ENCODE measurements at regions not wholly inside any gene's neighbourhood (a gene's known extent, or its start where the extent isn't known, plus 50 kb on each side); places are given as distances from the start of the nearest gene placed in this dataset.

DNA sequence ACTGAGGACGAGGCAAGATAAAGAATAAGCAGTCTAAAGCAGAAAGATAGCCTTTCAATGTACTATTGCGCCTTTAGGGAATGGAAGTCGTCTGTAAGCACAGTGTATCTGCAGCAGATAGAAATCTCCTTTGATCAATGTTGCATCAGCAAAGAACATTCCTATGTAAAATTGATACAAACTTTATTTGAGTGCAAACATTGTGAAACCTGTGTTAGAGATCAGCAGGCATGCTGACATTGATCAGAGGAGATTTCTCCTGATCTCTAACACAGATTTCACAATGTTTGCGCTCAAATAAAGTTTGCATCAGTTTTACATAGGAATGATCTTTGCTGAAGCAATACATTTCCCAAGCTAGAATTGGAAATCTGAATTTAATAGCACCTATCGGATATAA is 1446.8 kb downstream of the MRPL39 start:
- Histone ChIP-seq H3K23ac (ENCODE audit: low read length in 2 of 2) (no peak overlapping the region), H3K27me3 (ENCODE audit: control insufficient read depth in 1 of 2, insufficient read depth in 1 of 2, low read length in 2 of 2) (no peaks in the 10 kb centered on the region), H3K4ac (ENCODE audit: low read depth in 1 of 2, low read length in 2 of 2) (no peak overlapping the region), H3K36me3 (ENCODE audit: control insufficient read depth in 1 of 2, insufficient read depth in 2 of 2, low read depth in 1 of 2, low read length in 2 of 2) (no peaks in the 10 kb centered on the region), H2BK12ac (ENCODE audit: low read length in 2 of 2) (no peak overlapping the region), H3K4me2 (ENCODE audit: low read length, poor library complexity, severe bottlenecking) (no peak overlapping the region), H3K27ac (ENCODE audit: low read length, poor library complexity, severe bottlenecking) (no peak overlapping the region), H2BK15ac (ENCODE audit: low read depth, poor library complexity, severe bottlenecking) (no peak overlapping the region), H2AFZ (ENCODE audit: low read depth, low read length) (no peak overlapping the region), H4K8ac (ENCODE audit: low read length) (no peak overlapping the region), H3K9ac (ENCODE audit: low read length) (no peak overlapping the region), H3K18ac (ENCODE audit: low read depth in 1 of 2, low read length in 2 of 2) (no peak overlapping the region), H2BK120ac (ENCODE audit: low read depth, low read length) (no peak overlapping the region), H2AK5ac (ENCODE audit: low read length, severe bottlenecking) (no peak overlapping the region), H4K91ac (ENCODE audit: low read length) (no peak overlapping the region), H3K9me3 (ENCODE audit: control insufficient read depth, low read length) (no peaks in the 10 kb centered on the region), H3K79me1 (replicated peaks; ENCODE audit: low read length, poor library complexity, severe bottlenecking) (no peaks in the 10 kb centered on the region), H3K4me3 (ENCODE audit: insufficient read depth in 1 of 2, low read depth in 1 of 2, low read length in 2 of 2) (no peak overlapping the region), H2BK5ac (ENCODE audit: low read depth, low read length, poor library complexity, severe bottlenecking) (no peak overlapping the region), H3K14ac (ENCODE audit: low read length in 2 of 2) (no peak overlapping the region), H3K4me1 (ENCODE audit: control insufficient read depth, insufficient read depth, low read depth, low read length) (no peaks in the 10 kb centered on the region)
- 62% methylated on average over 2 of the region's 5 CpGs for WGBS
- DNase-seq: no peak

DNA sequence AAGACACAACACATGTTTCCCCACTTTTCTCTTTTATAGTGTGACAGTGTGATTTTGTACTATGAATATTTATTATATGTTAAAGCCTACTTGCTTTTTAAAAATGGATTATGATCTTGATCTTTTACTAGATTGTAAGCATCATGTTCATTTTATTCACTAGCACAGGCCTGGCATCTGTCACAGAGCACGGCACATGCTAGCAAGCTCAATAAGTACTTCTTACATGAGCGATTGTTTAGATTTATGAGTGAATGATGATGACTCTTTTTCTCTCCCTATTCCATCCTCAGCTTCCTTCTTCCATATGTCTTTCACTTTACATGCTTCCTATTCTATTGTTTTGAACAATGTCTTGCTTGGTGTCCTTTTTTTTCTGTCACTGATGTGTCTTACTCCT is 1454.1 kb downstream of the MRPL39 start:
- no CpG with 5 or more reads among the region's 2 CpGs for WGBS
- DNase-seq: no peak
- H2AK5ac ChIP-seq (ENCODE audit: low read length, severe bottlenecking): no peak overlapping the region
- no peak overlapping the region for H2BK120ac ChIP-seq (ENCODE audit: low read depth, low read length)
- H4K8ac ChIP-seq (ENCODE audit: low read length): no peak overlapping the region
- no peak overlapping the region for H2AFZ ChIP-seq (ENCODE audit: low read depth, low read length)
- no peak overlapping the region for H3K9ac ChIP-seq (ENCODE audit: low read length)
- H3K23ac ChIP-seq (ENCODE audit: low read length in 2 of 2): no peak overlapping the region
- H3K36me3 ChIP-seq (ENCODE audit: control insufficient read depth in 1 of 2, insufficient read depth in 2 of 2, low read depth in 1 of 2, low read length in 2 of 2): no peaks in the 10 kb centered on the region
- no peaks in the 10 kb centered on the region for H3K27me3 ChIP-seq (ENCODE audit: control insufficient read depth in 1 of 2, insufficient read depth in 1 of 2, low read length in 2 of 2)
- no peak overlapping the region for H4K91ac ChIP-seq (ENCODE audit: low read length)
- no peak overlapping the region for H2BK5ac ChIP-seq (ENCODE audit: low read depth, low read length, poor library complexity, severe bottlenecking)
- H3K79me1 ChIP-seq (replicated peaks; ENCODE audit: low read length, poor library complexity, severe bottlenecking): no peaks in the 10 kb centered on the region
- H3K4me3 ChIP-seq (ENCODE audit: insufficient read depth in 1 of 2, low read depth in 1 of 2, low read length in 2 of 2): no peak overlapping the region
- no peak overlapping the region for H2BK15ac ChIP-seq (ENCODE audit: low read depth, poor library complexity, severe bottlenecking)
- no peak overlapping the region for H3K14ac ChIP-seq (ENCODE audit: low read length in 2 of 2)
- H3K4ac ChIP-seq (ENCODE audit: low read depth in 1 of 2, low read length in 2 of 2): no peak overlapping the region
- H3K18ac ChIP-seq (ENCODE audit: low read depth in 1 of 2, low read length in 2 of 2): no peak overlapping the region
- H2BK12ac ChIP-seq (ENCODE audit: low read length in 2 of 2): no peak overlapping the region
- H3K4me1 ChIP-seq (ENCODE audit: control insufficient read depth, insufficient read depth, low read depth, low read length): no peaks in the 10 kb centered on the region
- no peak overlapping the region for H3K4me2 ChIP-seq (ENCODE audit: low read length, poor library complexity, severe bottlenecking)
- no peaks in the 10 kb centered on the region for H3K9me3 ChIP-seq (ENCODE audit: control insufficient read depth, low read length)
- no peak overlapping the region for H3K27ac ChIP-seq (ENCODE audit: low read length, poor library complexity, severe bottlenecking)

DNA sequence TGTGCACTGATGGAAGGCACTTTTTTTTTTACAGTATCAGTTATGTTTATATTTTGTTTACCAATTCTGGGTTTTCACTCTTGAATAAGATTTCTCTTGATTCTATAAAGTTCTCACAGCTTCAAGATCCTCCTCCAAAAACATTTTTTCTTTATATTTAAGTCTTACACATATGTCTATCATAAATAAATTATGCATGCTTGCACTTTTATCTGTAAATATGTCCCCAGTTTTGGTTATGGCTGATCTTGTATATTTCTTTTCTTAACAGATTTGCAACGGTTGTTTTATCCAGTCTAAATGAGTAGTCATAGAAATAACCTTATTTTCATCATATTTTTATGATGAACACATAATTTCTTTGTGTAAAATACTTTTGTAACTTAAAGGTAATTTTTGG is 1456.5 kb downstream of the MRPL39 start:
- Histone ChIP-seq H3K27me3 (ENCODE audit: control insufficient read depth in 1 of 2, insufficient read depth in 1 of 2, low read length in 2 of 2) (no peaks in the 10 kb centered on the region), H2BK15ac (ENCODE audit: low read depth, poor library complexity, severe bottlenecking) (no peak overlapping the region), H3K4ac (ENCODE audit: low read depth in 1 of 2, low read length in 2 of 2) (no peak overlapping the region), H3K14ac (ENCODE audit: low read length in 2 of 2) (no peak overlapping the region), H3K27ac (ENCODE audit: low read length, poor library complexity, severe bottlenecking) (no peak overlapping the region), H3K4me3 (ENCODE audit: insufficient read depth in 1 of 2, low read depth in 1 of 2, low read length in 2 of 2) (no peak overlapping the region), H4K91ac (ENCODE audit: low read length) (no peak overlapping the region), H3K9ac (ENCODE audit: low read length) (no peak overlapping the region), H2BK12ac (ENCODE audit: low read length in 2 of 2) (no peak overlapping the region), H4K8ac (ENCODE audit: low read length) (no peak overlapping the region), H2AFZ (ENCODE audit: low read depth, low read length) (no peak overlapping the region), H2BK120ac (ENCODE audit: low read depth, low read length) (no peak overlapping the region), H3K4me1 (ENCODE audit: control insufficient read depth, insufficient read depth, low read depth, low read length) (no peaks in the 10 kb centered on the region), H3K23ac (ENCODE audit: low read length in 2 of 2) (no peak overlapping the region), H3K18ac (ENCODE audit: low read depth in 1 of 2, low read length in 2 of 2) (no peak overlapping the region), H3K36me3 (ENCODE audit: control insufficient read depth in 1 of 2, insufficient read depth in 2 of 2, low read depth in 1 of 2, low read length in 2 of 2) (no peaks in the 10 kb centered on the region), H3K4me2 (ENCODE audit: low read length, poor library complexity, severe bottlenecking) (no peak overlapping the region), H2AK5ac (ENCODE audit: low read length, severe bottlenecking) (no peak overlapping the region), H3K9me3 (ENCODE audit: control insufficient read depth, low read length) (no peaks in the 10 kb centered on the region), H3K79me1 (replicated peaks; ENCODE audit: low read length, poor library complexity, severe bottlenecking) (no peaks in the 10 kb centered on the region), H2BK5ac (ENCODE audit: low read depth, low read length, poor library complexity, severe bottlenecking) (no peak overlapping the region)
- no CpG with 5 or more reads among the region's 1 CpG for WGBS
- DNase-seq: no peak

DNA sequence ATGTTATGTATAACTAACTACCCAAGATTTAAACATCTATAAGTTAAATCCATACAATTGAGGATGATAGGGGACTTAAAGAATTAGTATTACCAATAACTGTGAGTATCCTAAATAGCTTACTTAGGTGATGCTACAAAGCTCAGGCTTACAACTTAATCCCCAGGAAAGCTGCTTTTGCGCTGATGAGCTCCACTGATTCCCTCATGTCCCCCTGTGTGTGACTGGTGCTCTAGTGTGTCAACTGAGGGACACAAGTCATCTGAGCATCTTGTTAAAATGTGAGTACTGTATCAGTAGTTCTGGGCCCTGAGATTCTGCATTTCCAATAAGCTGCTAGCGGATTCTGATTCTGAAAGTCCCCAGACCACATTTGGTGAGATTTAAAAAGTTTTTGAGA is 1458.8 kb downstream of the MRPL39 start:
- no peak overlapping the region for H3K27ac ChIP-seq (ENCODE audit: low read length, poor library complexity, severe bottlenecking)
- no peak overlapping the region for H3K23ac ChIP-seq (ENCODE audit: low read length in 2 of 2)
- H3K9ac ChIP-seq (ENCODE audit: low read length): no peak overlapping the region
- no peak overlapping the region for H2BK120ac ChIP-seq (ENCODE audit: low read depth, low read length)
- H3K36me3 ChIP-seq (ENCODE audit: control insufficient read depth in 1 of 2, insufficient read depth in 2 of 2, low read depth in 1 of 2, low read length in 2 of 2): no peaks in the 10 kb centered on the region
- H2AFZ ChIP-seq (ENCODE audit: low read depth, low read length): no peak overlapping the region
- H2BK12ac ChIP-seq (ENCODE audit: low read length in 2 of 2): no peak overlapping the region
- H3K4me3 ChIP-seq (ENCODE audit: insufficient read depth in 1 of 2, low read depth in 1 of 2, low read length in 2 of 2): no peak overlapping the region
- no peak overlapping the region for H2BK5ac ChIP-seq (ENCODE audit: low read depth, low read length, poor library complexity, severe bottlenecking)
- no peaks in the 10 kb centered on the region for H3K27me3 ChIP-seq (ENCODE audit: control insufficient read depth in 1 of 2, insufficient read depth in 1 of 2, low read length in 2 of 2)
- H2BK15ac ChIP-seq (ENCODE audit: low read depth, poor library complexity, severe bottlenecking): no peak overlapping the region
- no peak overlapping the region for H4K91ac ChIP-seq (ENCODE audit: low read length)
- H3K4ac ChIP-seq (ENCODE audit: low read depth in 1 of 2, low read length in 2 of 2): no peak overlapping the region
- no peaks in the 10 kb centered on the region for H3K9me3 ChIP-seq (ENCODE audit: control insufficient read depth, low read length)
- WGBS: 70% methylated on average over 1 of the region's 2 CpGs
- H2AK5ac ChIP-seq (ENCODE audit: low read length, severe bottlenecking): no peak overlapping the region
- no peaks in the 10 kb centered on the region for H3K4me1 ChIP-seq (ENCODE audit: control insufficient read depth, insufficient read depth, low read depth, low read length)
- H3K79me1 ChIP-seq (replicated peaks; ENCODE audit: low read length, poor library complexity, severe bottlenecking): no peaks in the 10 kb centered on the region
- no peak overlapping the region for H4K8ac ChIP-seq (ENCODE audit: low read length)
- H3K18ac ChIP-seq (ENCODE audit: low read depth in 1 of 2, low read length in 2 of 2): no peak overlapping the region
- H3K4me2 ChIP-seq (ENCODE audit: low read length, poor library complexity, severe bottlenecking): no peak overlapping the region
- H3K14ac ChIP-seq (ENCODE audit: low read length in 2 of 2): no peak overlapping the region
- DNase-seq: no peak

Measured in mesenchymal stem cell (in vitro differentiated cells and primary cell).